Activated T-cell treated with anti-CD3 and anti-CD28 coated beads for 1 hour (primary cell): ENCODE measurements at regions not wholly inside any gene's neighbourhood (a gene's known extent, or its start where the extent isn't known, plus 50 kb on each side); places are given as distances from the start of the nearest gene placed in this dataset.

Experiments used
- DNase-seq: peaks from one replicate; pipeline ENCODE4 v3.0.0-alpha.2; 2020; ENCODE audit warnings: low read depth

GRCh38 chr22:48593551-48593950 is 1234.1 kb downstream of the BRD1 start:
- no peak for DNase-seq

GRCh38 chr22:48592931-48593330 is 1234.7 kb downstream of the BRD1 start:
- no peak for DNase-seq

- no peak for DNase-seq
Measured at GRCh38 chr22:48592488-48592887, 1235.2 kb downstream of the BRD1 start.

- DNase-seq: no peak
Measured at GRCh38 chr22:48592066-48592345, 1235.7 kb downstream of the BRD1 start.

- no peak for DNase-seq
Measured at GRCh38 chr22:48591286-48592065, 1236.2 kb downstream of the BRD1 start.

GRCh38 chr22:48589901-48590300 is 1237.8 kb downstream of the BRD1 start:
- DNase-seq: no peak

GRCh38 chr22:48588878-48589450 is 1238.7 kb downstream of the BRD1 start:
- DNase-seq: no peak

GRCh38 chr22:48588151-48588877 is 1239.4 kb downstream of the BRD1 start:
- no peak for DNase-seq

- no peak for DNase-seq
Measured at GRCh38 chr22:48587236-48587865, 1240.3 kb downstream of the BRD1 start.

GRCh38 chr22:48586799-48587185 is 1240.9 kb downstream of the BRD1 start:
- DNase-seq: no peak

- no peak for DNase-seq
Measured at GRCh38 chr22:48585916-48586798, 1241.5 kb downstream of the BRD1 start.

- no peak for DNase-seq
Measured at GRCh38 chr22:48584170-48584569, 1243.5 kb downstream of the BRD1 start.

- no peak for DNase-seq
Measured at GRCh38 chr22:48581796-48582469, 1245.7 kb downstream of the BRD1 start.

- no peak for DNase-seq
Measured at GRCh38 chr22:48581205-48581766, 1246.4 kb downstream of the BRD1 start.

- DNase-seq: no peak
Measured at GRCh38 chr22:48580481-48580970, 1247.1 kb downstream of the BRD1 start.

- no peak for DNase-seq
Measured at GRCh38 chr22:48579928-48580309, 1247.8 kb downstream of the BRD1 start.

- DNase-seq: no peak
Measured at GRCh38 chr22:48579043-48579927, 1248.4 kb downstream of the BRD1 start.

- DNase-seq: no peak
Measured at GRCh38 chr22:48578138-48579042, 1249.3 kb downstream of the BRD1 start.

GRCh38 chr22:48577691-48578090 is 1250.0 kb downstream of the BRD1 start:
- DNase-seq: no peak
